Loucy (cell line): ENCODE measurements at regions not wholly inside any gene's neighbourhood (a gene's known extent, or its start where the extent isn't known, plus 50 kb on each side); places are given as distances from the start of the nearest gene placed in this dataset.

Source experiments
- CTCF ChIP-seq: fragments of 200-600 bp; sonication (generic); conservative IDR thresholded peaks from 2 replicates; pipeline ENCODE4 v1.5.1; 2014; ENCODE audit warnings: mild to moderate bottlenecking, antibody characterized with exemption, low read length
- EZH2phosphoT487 ChIP-seq: fragments of 200-600 bp; IDR thresholded peaks from 2 replicates; pipeline ENCODE4 v1.6.1; 2018; ENCODE audit warnings: antibody characterized with exemption, mild to moderate bottlenecking, moderate library complexity, borderline replicate concordance

- no peak for TF ChIP-seq CTCF
- TF ChIP-seq EZH2phosphoT487 = no peak
Measured at GRCh38 chr3:28171962-28172361, 69.5 kb upstream of the CMC1 start.
